ENCODE measurements at regions not wholly inside any gene's neighbourhood (a gene's known extent, or its start where the extent isn't known, plus 50 kb on each side); places are given as distances from the start of the nearest gene placed in this dataset.

- H3K27ac ChIP-seq (ENCODE audit: control insufficient read depth, insufficient read depth) = no peak overlapping the region
- ChIA-PET CTCF (no interaction called here), POLR2A (no interaction called here), RAD21 (ENCODE audit: unreplicated experiment) (no interaction called here), SMC1A (ENCODE audit: uncharacterized antibody, unreplicated experiment) (no interaction called here)
- H3K9ac ChIP-seq (ENCODE audit: control insufficient read depth, insufficient read depth, low read length) = no peak overlapping the region
- H3K9me3 ChIP-seq (replicated peaks; ENCODE audit: control insufficient read depth, insufficient read depth, low read length) = no peaks in the 10 kb centered on the region
- WGBS (ENCODE audit: insufficient coverage, insufficient replicate concordance, low lambda C conversion rate, missing lambda C conversion rate) = 19% methylated on average over 4 of the region's 4 CpGs
- no peaks in the 10 kb centered on the region for H3K36me3 ChIP-seq (ENCODE audit: control insufficient read depth in 2 of 2, insufficient read depth in 2 of 2, low read length in 1 of 2)
- no peaks in the 10 kb centered on the region for H4K20me1 ChIP-seq (ENCODE audit: control insufficient read depth, insufficient read depth)
- H3K4me3 ChIP-seq = no peak overlapping the region
- no peak for TF ChIP-seq ZNF274 (IDR thresholded peaks at IDR 0.05; ENCODE audit: insufficient read depth, insufficient read length)
- no peak for TF ChIP-seq GABPA (IDR thresholded peaks at IDR 0.05; ENCODE audit: low read depth)
- no peak for TF ChIP-seq HDGF (IDR thresholded peaks at IDR 0.05)
- TF ChIP-seq EED (IDR thresholded peaks at IDR 0.05; ENCODE audit: low read depth) = no peak
- TF ChIP-seq CBX3 (IDR thresholded peaks at IDR 0.05; ENCODE audit: borderline replicate concordance, low read depth) = no peak
- no peak for TF ChIP-seq NR2C2 (IDR thresholded peaks at IDR 0.05; ENCODE audit: borderline replicate concordance, control insufficient read depth, insufficient read length, low read depth)
- TF ChIP-seq POLR2AphosphoS5 (IDR thresholded peaks at IDR 0.05; ENCODE audit: low read length) = no peak
- no peak for TF ChIP-seq CREB1 (IDR thresholded peaks at IDR 0.05; ENCODE audit: low read depth)
- no peak for TF ChIP-seq RFX5 (IDR thresholded peaks at IDR 0.05; ENCODE audit: low read depth, low read length)
- TF ChIP-seq RCOR1 (conservative IDR thresholded peaks at IDR 0.05; ENCODE audit: low read depth, low read length) = no peak
- no peak for TF ChIP-seq SIX5 (IDR thresholded peaks at IDR 0.05; ENCODE audit: low read depth, low read length, severe bottlenecking)
- TF ChIP-seq EZH2 (IDR thresholded peaks at IDR 0.05; ENCODE audit: borderline replicate concordance, control insufficient read depth, low read depth, low read length) = no peak
- no peak for TF ChIP-seq HCFC1 (IDR thresholded peaks at IDR 0.05; ENCODE audit: low read length)
- TF ChIP-seq DPF2 (IDR thresholded peaks at IDR 0.05) = no peak
- TF ChIP-seq ATF7 (IDR thresholded peaks at IDR 0.05; ENCODE audit: low read depth) = no peak
- no peak for TF ChIP-seq USF2 (IDR thresholded peaks at IDR 0.05; ENCODE audit: borderline replicate concordance, low read depth, low read length)
- no peak for TF ChIP-seq HDAC6 (IDR thresholded peaks at IDR 0.05; ENCODE audit: unreplicated experiment)
- no peak for TF ChIP-seq MTA2 (IDR thresholded peaks at IDR 0.05; ENCODE audit: low read depth)
- no peaks in the 10 kb centered on the region for H3K4me1 ChIP-seq (ENCODE audit: control insufficient read depth, insufficient read depth, low read length)
- intact Hi-C loops (cut with micrococcal nuclease; ENCODE audit: unreplicated experiment) (no loop called here), in situ Hi-C loops (cut with MboI) (no loop called here)
- no peaks in the 10 kb centered on the region for H3K79me2 ChIP-seq (ENCODE audit: control insufficient read depth, insufficient read depth, low read length)
- ATAC-seq (no peak), FAIRE-seq (no peak), DNase-seq (ENCODE audit: low read depth, low spot score) (no peak)
- H3K4me2 ChIP-seq (ENCODE audit: control insufficient read depth, insufficient read depth) = no peak overlapping the region
- H2AFZ ChIP-seq (ENCODE audit: control insufficient read depth, low read depth, low read length) = no peak overlapping the region
- H3K27me3 ChIP-seq (replicated peaks in 1 of 2; ENCODE audit: control insufficient read depth in 2 of 2, insufficient read depth in 2 of 2, low read length in 1 of 2) = no peaks in the 10 kb centered on the region
- BruUV-seq (replicated peaks) = no TSS peak
Observed at GRCh38 chr11:98358551-98358950, 662.2 kb upstream of the CNTN5 start.

Data from GM12878 (cell line).